DND-41 (cell line): ENCODE measurements at regions not wholly inside any gene's neighbourhood (a gene's known extent, or its start where the extent isn't known, plus 50 kb on each side); places are given as distances from the start of the nearest gene placed in this dataset.

Source experiments
- EZH2 ChIP-seq: IDR thresholded peaks from 3 replicates; pipeline ENCODE4 v1.6.1; 2012; ENCODE audit warnings: borderline replicate concordance, low read depth, mild to moderate bottlenecking, moderate library complexity, low read length, inconsistent platforms; ENCODE audit not compliant: severe bottlenecking
- TF ChIP-seq, protein P1 (sequence below): IDR thresholded peaks from 2 replicates; pipeline ENCODE4 v1.5.1; 2012; ENCODE audit warnings: borderline replicate concordance, low read length, moderate library complexity, mild to moderate bottlenecking; ENCODE audit not compliant: poor library complexity, severe bottlenecking; ENCODE audit errors: extremely low read depth

DNA sequence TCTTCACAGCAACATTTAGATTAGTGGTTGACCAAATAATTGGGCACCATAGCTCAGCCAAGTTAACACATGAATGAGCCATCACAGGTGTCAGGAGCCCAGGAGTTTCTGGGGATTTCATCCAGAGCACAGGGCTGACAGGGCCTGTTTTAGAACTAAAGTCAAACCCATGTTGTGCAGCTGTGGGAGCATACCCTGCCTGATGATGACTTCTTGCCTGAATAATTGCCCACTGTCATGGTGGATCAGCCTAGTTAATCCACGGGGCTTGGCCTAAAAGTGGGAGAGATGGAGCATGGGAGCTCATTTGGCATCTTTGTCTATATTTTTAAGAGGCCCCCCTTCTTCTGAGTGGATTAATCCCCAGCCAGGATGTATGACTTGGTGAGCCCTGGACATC, 105.6 kb upstream of the GDNF start:
- TF ChIP-seq, protein P1, sequence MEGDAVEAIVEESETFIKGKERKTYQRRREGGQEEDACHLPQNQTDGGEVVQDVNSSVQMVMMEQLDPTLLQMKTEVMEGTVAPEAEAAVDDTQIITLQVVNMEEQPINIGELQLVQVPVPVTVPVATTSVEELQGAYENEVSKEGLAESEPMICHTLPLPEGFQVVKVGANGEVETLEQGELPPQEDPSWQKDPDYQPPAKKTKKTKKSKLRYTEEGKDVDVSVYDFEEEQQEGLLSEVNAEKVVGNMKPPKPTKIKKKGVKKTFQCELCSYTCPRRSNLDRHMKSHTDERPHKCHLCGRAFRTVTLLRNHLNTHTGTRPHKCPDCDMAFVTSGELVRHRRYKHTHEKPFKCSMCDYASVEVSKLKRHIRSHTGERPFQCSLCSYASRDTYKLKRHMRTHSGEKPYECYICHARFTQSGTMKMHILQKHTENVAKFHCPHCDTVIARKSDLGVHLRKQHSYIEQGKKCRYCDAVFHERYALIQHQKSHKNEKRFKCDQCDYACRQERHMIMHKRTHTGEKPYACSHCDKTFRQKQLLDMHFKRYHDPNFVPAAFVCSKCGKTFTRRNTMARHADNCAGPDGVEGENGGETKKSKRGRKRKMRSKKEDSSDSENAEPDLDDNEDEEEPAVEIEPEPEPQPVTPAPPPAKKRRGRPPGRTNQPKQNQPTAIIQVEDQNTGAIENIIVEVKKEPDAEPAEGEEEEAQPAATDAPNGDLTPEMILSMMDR = no peak
- TF ChIP-seq EZH2 = no peak
